AG04449 (cell line): ENCODE measurements at regions not wholly inside any gene's neighbourhood (a gene's known extent, or its start where the extent isn't known, plus 50 kb on each side); places are given as distances from the start of the nearest gene placed in this dataset.

Experiments
- CTCF ChIA-PET: fragments of 350-600 bp; formaldehyde crosslinking; extraction: SDS; loops from one replicate; lab custom pipeline; 2021; ENCODE audit warnings: antibody characterized with exemption; lab: Yijun Ruan, JAX
- POLR2A ChIA-PET: fragments of 400-600, 350-600 bp; formaldehyde crosslinking; extraction: SDS; loops from one replicate; lab custom pipeline; 2020; ENCODE audit warnings: antibody characterized with exemption, inconsistent platforms; lab: Yijun Ruan, JAX
- DNase-seq: peaks from one replicate; pipeline ENCODE4 v3.0.0-alpha.2; 2010; ENCODE audit warnings: low read depth, low spot score
- H3K4me3 ChIP-seq: 2 replicates; pipeline ENCODE4 v1.5.1; 2011; ENCODE audit warnings: low read depth, mild to moderate bottlenecking, control low read depth, low read length
- TF ChIP-seq, protein P1 (sequence below): IDR thresholded peaks from one replicate; pipeline ENCODE4 v1.5.1; 2011; ENCODE audit warnings: mild to moderate bottlenecking, moderate library complexity, low read length, control low read depth, inconsistent platforms; ENCODE audit not compliant: insufficient read depth; ENCODE audit errors: missing control alignments

DNA sequence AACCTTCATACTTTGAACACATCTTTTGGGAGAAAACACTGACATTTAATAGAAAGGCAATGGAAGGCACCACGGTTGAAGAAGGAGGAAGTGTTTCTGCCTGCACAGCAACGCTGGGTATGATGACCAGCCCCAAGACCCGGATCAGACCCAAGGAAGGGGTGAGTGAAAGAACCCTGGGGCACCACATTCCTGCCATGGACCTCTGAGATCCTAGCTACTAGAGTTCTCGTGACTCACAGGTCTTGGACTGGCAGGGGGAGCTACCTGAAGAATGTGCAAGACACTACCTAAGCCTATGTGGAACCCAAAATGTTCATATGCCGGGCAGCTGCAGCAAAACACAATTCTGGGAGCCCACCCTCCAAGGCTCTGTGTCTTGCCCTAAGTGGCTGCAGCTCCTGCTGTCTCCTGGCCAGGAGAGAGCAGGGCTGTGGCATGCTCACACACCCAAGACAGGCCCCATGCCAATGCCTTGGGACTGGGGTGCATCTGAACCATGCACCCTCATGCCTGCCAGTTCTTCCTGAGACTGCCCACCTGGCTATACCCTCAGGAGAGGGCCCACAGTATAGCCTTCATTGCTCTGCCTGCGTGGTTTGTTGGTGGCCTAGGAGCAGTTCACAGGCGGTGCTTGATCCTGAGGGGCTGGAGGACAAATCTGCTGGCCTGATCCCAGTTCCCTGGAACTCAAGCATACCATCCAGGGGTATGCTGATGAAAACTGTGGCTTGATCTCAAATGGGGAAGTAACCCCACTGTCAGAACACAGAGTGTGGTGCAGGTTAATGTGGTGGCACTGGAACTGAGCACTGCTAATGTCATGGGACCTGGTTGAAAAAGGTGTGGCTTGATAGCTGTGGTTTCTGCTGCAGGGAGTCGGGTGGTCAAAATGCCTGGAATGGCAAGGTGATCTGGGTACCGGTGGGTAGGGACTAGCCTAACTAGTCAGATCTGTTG, 353.3 kb upstream of the ARHGEF26 start:
- no peak for DNase-seq
- TF ChIP-seq, protein P1, sequence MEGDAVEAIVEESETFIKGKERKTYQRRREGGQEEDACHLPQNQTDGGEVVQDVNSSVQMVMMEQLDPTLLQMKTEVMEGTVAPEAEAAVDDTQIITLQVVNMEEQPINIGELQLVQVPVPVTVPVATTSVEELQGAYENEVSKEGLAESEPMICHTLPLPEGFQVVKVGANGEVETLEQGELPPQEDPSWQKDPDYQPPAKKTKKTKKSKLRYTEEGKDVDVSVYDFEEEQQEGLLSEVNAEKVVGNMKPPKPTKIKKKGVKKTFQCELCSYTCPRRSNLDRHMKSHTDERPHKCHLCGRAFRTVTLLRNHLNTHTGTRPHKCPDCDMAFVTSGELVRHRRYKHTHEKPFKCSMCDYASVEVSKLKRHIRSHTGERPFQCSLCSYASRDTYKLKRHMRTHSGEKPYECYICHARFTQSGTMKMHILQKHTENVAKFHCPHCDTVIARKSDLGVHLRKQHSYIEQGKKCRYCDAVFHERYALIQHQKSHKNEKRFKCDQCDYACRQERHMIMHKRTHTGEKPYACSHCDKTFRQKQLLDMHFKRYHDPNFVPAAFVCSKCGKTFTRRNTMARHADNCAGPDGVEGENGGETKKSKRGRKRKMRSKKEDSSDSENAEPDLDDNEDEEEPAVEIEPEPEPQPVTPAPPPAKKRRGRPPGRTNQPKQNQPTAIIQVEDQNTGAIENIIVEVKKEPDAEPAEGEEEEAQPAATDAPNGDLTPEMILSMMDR = no peak
- CTCF ChIA-PET = interaction anchor here (0.7 to 3.2 kb wide), 13 partner anchors 10 to 754 kb away, joined by 3 to 25 read pairs (median 4); no protein-coding TSS in a partner anchor
- POLR2A ChIA-PET = no interaction called here
- no peak overlapping the region for H3K4me3 ChIP-seq

DNA sequence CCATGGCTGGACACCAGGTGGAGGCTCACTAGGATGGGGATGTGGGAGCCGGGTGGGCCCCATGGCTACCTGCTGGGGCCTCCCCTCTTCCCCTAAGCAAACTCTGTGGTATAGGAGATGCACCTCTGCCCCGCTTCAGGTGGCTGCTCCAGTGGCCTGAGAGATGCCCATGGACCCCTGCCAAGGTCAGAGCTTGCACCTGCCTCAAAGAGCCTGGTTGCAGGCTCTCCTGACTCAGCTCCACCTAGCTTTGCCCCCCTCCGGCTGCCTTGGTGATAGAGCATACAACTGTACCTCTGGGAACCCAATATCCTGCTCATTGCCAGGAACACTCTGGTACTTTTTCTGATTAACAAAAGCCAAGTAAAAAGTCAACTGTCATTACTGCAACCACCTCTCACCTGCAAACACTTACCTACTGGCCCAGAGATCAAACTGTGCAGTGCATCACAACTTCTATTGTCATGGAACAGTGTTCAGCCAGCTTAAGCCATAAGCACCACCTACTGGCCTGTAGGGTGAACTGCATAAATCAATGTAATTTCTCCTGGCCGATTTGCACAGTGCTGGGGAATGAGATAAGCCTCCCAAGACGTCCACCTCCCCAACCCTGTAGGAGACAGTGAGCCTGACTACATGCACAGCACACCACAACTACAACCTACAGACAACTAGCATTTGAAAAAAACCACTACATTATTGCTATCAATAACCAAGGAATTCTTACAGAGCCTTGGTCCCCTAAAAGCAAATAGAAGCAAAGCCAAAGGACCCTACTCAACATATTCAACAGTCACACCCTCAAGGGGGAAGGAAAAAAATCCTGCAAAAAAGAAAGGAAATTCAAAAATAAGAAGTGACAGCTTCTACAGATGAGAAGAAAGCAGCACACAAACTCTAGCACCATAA, 352.4 kb upstream of the ARHGEF26 start:
- peak; percentile 5 for DNase-seq
- POLR2A ChIA-PET = no interaction called here
- CTCF ChIA-PET = interaction anchor here (0.7 to 3.2 kb wide), 12 partner anchors 11 to 755 kb away, joined by 3 to 25 read pairs (median 4); no protein-coding TSS in a partner anchor
- TF ChIP-seq, protein P1 = peak; percentile 86
- no peak overlapping the region for H3K4me3 ChIP-seq

DNA sequence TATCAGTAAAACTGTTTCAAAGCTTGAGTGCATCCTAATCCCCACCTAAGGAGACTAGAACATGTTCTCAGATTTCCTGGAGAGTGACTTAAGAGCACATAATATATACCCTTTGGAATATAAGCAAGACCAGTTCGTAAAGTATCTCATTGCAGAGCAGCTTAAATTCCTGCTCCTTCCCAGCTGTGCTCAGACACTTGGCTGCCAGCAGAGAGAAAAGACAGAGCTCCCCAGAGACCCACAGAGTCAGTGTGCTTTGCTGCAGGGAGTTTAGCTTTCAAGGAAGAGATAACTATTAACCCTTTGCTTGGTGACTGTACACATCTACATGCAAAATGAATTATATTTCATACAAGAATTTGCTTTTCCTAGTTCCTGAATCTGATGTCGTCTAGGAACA, 338.1 kb upstream of the ARHGEF26 start:
- DNase-seq = no peak
- TF ChIP-seq, protein P1 = no peak
- CTCF ChIA-PET = no interaction called here
- no peak overlapping the region for H3K4me3 ChIP-seq
- POLR2A ChIA-PET = no interaction called here

DNA sequence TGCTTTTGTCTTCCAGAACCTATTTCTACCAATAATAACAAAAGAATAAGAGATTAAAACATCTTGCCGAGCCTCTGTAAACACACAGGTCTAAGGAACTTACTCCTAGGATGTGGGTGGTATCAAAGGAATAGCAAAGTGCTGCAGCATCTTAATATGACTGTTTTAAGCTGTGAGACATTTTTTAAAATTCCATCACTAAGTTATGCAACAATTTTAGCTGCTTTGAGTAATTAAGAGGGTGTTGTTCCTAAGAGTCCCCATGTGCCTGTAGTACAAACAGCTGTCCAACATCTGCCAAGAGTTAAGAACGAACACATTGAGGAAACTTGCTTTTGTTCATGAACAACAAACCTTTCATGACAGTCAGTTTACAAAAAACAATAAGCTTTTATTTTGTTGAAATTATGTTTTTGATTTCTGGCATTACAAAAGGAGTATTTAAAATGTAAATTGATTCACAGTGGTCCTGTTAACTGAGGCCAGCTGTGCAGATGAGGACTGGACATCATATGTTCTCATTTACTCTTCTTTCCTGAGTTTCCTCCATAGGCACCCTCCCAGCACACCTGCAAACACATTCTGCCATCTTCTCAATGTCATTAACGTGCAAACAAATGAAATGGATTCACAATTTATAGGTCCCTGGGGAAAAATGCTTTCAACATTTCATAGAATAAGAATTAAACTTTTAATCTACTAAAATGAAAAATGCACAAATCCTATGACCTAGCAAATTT, 337.3 kb upstream of the ARHGEF26 start:
- DNase-seq = no peak
- no peak overlapping the region for H3K4me3 ChIP-seq
- ChIA-PET CTCF (interaction anchor here (0.6 kb wide), 1 partner anchor 751 kb away, joined by 3 read pairs; no protein-coding TSS in a partner anchor), POLR2A (no interaction called here)
- TF ChIP-seq, protein P1 = no peak

DNA sequence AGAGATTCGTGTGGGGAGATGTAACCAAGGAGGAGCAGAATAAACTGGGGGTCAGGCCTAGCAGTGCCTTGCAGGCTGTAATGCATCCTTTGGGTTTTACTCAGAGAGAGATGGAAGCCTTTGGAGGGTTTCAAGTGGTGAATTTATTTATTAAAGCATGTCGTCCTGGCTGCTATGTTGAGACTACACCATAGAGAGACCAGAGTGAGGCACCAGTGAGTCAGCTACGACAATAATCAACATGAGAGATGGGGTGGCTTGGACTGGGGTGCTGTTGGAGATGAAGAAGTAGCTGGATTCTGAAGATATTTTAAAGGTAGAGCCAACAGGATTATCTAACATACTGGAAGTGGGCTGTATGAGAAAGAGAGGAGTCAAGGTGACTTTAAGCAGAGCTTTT, 335.3 kb upstream of the ARHGEF26 start:
- TF ChIP-seq, protein P1 = no peak
- ChIA-PET POLR2A (no interaction called here), CTCF (interaction anchor here (1.3 kb wide), 1 partner anchor 18 kb away, joined by 5 read pairs; no protein-coding TSS in a partner anchor)
- H3K4me3 ChIP-seq = no peak overlapping the region
- no peak for DNase-seq
